Activated CD4-positive, CD25-positive, alpha-beta regulatory T cell treated with anti-CD3 and anti-CD28 coated beads, Interleukin-2, amount 50 U/mL, for 16 hours (primary cell): ENCODE measurements at regions not wholly inside any gene's neighbourhood (a gene's known extent, or its start where the extent isn't known, plus 50 kb on each side); places are given as distances from the start of the nearest gene placed in this dataset.
"Not testable (repeated sequence)": the region's sequence is repeated elsewhere in the genome, so short reads cannot be mapped to it uniquely, and the experiment has no call there.

ENCODE experiments used
- DNase-seq: peaks from one replicate; pipeline ENCODE4 v3.0.0-alpha.2; 2020; ENCODE audit warnings: low read depth, low spot score

DNA sequence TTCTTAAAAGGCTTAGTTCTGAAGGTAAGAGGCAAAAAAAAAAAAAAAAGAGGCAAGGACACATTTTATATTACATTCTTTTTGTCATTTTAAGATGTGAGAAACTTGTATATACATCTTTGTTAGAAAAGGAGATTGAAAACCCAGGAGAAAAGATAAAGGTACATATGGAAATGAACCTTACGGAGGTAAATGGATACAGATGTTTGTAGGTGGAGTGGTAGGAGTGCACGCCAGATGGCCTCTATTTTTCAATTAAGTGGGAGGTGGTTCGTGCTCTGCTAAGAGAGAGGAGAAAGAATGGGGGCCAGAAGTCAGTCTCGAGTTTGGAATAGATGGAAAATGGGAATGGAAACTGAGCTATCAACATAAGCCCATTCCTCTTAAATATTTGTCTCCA lies 622.5 kb upstream of the GHITM start:
- no peak for DNase-seq

GRCh38 chr10:83517456-83517855 lies 621.9 kb upstream of the GHITM start:
- DNase-seq: no peak

DNA sequence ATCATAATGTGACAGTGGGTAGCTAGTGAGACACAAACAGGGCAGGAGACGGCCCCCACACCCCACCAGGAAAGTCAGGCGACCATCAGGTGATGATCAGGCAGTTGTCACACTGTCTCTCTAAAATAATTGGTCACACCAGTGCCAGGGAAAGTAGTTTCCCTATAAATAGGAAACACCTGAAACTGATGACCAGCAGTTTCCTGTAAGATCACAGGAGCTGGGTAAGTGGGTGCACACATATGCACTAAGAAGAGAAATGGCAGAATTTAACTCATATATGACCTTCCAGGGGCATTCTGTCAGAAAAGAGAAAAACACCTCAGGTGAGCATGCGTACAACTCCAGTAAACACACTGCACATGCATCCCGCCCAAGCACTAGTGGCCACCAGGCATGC lies 620.5 kb upstream of the GHITM start:
- no peak for DNase-seq

DNA sequence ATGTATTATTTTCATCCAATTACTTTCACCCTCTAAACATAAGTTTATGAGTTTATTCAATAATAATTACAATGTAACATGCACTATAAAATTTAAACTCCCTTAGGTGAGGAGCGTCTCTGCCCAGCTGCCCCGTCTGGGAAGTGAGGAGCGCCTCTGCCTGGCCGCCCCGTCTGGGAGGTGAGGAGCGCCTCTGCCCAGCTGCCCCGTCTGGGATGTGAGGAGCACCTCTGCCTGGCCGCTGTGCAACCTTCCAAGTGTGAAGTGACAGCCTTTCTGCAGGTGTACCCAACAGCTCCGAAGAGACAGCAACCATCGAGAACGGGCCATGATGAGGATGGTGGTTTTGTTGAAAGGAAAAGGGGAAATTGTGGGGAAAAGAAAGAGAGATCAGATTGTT lies 618.9 kb upstream of the GHITM start:
- not testable (repeated sequence) for DNase-seq

DNA sequence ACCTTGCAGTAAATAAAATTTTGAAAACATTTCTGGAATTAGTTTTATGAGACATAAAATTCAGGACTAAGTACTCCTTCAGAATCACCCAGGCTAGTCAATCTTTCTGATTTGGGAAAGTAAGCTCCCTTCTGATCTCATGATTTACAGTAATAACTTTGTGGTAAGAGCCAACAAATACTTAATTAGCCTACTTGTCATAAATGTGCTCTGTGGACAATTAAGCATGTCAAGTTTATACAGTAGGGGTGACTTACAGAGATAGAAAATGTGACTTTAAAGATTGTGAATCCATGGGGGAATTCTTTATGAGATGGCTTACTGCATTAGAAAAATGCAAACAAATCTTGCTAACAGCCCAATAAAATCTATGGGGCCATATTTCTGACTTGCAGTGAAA lies 616.9 kb upstream of the GHITM start:
- no peak for DNase-seq

DNA sequence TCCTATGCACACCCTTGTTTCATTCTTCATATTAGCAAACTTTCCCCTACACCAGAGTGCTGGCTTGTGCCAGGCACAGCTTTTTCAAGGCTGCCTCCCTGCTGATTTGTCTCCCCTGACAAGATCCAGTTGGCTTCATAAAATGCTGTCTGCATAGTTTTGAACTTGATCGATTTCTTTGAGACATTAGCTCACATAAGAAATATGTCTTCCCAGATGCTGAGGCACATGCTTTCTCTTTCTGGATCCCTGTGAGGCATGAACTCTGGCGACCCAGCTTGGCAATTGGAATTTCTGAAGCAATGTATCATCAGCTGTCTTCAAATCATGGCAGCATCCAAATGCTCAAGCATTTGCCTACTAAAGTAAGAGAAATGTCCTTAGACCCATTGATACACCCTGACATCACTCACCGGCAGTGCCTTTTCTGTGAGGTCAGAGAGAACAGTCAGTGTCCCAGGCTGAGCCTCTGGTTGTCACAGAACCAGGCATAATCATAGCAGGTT lies 616.4 kb upstream of the GHITM start:
- no peak for DNase-seq

GRCh38 chr10:83527934-83528333 lies 611.4 kb upstream of the GHITM start:
- DNase-seq: no peak

DNA sequence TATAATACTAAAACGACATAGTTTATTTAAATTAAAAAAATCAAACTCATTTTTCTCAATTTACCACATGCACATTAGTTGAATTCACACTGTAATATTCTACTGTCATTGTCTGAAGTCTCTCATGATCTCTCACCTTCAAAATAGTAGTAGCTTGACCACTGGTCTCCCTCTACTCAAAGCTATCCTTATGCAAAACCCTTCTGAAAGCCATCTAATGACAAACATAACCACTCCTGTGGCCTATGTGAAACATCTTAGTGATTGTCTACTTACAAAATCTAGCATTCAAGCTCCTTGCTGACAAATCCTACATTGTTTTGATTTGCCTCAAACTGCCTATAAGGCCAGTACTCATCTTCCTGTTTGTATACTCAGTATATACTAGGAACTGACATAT lies 606.0 kb upstream of the GHITM start:
- no peak for DNase-seq

GRCh38 chr10:83536426-83536825 lies 602.9 kb upstream of the GHITM start:
- no peak for DNase-seq

GRCh38 chr10:83538047-83538446 lies 601.3 kb upstream of the GHITM start:
- no peak for DNase-seq

DNA sequence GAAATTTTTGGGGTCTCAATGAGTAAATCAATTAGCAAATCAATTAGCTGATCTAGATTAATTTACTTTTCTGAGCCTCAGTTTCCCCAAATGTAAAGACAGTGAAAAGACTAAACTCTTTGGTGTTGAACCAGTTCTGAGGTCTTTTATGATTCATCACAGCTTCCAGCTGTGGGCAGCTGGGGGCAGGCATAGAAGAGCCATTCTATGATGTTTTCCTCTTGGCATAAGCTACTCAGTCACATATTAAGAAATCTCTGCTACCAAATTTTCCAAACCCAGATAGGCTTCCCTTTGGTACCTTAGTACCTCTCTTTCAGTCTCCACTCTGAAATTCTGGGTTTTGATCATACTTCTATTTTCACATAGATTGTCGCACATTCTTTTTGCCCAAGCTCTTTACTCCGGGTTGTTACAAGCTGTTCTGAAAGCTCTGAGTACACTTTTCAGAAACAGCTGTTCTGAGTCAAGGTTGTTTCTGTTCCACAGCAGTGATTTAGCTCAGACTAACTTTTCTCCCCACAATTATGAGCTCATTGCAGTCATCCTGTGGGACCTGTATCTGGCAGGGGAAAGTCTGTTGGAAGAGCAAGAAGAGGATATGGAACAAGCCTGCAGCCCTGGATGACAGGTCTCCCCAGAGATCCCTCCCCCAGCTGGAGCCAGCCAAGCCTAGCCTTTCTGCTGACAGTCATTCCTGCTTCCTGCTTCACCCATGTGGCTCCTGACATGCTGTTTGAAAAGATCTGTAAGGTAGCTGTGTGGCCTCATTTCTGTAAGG lies 599.6 kb upstream of the GHITM start:
- no peak for DNase-seq

- DNase-seq: no peak
Measured at GRCh38 chr10:83541046-83541445, 598.3 kb upstream of the GHITM start.

DNA sequence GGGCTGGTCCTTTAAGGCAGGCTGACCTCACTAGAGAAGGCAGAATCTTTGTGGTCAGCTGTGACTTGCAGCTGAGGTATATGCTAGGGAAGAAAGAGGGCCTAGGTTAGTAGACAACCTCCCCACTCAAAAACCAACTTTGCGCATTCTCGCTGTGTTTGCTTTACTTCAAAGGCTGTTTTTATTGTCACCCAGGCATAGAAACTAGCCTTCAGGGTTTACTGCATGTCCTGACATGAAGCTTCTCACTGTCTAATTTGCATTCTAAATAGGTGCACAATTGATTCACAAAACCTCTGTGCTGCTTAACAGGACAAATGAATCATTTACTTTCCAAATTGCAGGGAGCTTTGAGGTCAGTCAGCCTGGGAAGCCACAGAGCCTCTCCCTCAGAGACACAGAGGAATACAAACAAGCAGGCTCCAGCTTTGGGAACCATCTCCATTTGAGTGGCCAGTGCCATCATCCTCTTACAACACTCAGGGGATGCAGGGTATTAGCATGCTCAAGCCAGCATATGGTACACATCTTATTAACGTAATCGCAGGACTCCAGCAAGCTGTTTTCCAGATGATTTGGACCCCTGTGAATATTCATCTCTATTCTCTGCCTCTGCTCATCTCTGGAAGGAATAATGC lies 596.4 kb upstream of the GHITM start:
- DNase-seq: no peak

- DNase-seq: no peak
Measured at GRCh38 chr10:83543691-83544462, 595.4 kb upstream of the GHITM start.

GRCh38 chr10:83545901-83546391 lies 593.4 kb upstream of the GHITM start:
- DNase-seq: no peak

DNA sequence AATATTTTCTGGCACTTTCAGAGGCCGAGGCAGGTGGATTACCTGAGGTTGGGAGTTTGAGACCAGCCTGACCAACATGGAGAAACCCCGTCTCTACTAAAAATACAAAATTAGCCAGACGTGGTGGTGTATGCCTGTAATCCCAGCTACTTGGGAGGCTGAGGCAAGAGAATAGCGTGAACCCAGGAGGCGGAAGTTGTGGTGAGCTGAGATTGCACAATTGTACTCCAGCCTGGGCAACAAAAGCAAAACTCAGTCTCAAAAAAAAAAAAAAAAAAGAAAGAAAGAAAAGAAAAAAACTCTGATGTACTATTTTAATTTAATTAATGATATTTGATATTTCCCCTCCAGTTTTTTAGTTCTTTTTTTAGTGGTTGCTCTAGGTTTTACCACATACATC lies 588.1 kb upstream of the GHITM start:
- not testable (repeated sequence) for DNase-seq

GRCh38 chr10:83553366-83553765 lies 585.9 kb upstream of the GHITM start:
- no peak for DNase-seq

GRCh38 chr10:83555264-83555663 lies 584.0 kb upstream of the GHITM start:
- DNase-seq: no peak

- no peak for DNase-seq
Measured at GRCh38 chr10:83562381-83562780, 576.9 kb upstream of the GHITM start.

DNA sequence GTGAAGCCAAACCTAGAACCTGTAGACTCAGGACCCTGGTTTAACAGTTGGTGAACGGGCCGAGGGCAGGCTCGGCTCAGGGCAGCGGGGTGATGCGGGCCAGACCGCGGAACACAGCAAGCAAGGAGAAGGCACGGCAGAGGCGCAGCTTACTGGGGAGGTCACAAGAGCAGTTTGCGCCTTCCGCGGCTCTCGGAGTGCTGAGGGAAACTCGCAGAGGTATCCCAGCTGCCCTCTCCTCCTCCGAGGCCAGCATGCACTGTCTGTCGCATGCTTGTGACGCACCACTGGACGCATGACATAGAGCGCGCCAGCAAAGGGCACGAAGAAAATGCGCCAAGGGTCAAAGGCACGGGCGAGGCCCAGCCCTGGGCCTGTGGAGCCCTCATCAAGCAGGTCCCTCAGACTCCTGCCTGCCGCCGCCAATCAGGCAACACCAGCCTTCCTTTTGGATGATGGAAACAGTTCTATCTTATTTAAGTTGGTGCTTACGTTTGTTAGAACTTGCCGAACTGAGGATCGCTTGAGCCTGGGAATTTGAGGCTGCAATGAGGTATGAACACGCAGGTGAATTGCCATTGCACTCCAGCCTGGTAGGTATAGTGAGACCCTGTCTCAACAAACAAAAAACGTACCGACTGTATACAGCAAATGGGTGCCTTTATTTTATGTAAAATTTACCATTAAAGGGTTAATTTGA lies 574.3 kb upstream of the GHITM start:
- DNase-seq: no peak

DNA sequence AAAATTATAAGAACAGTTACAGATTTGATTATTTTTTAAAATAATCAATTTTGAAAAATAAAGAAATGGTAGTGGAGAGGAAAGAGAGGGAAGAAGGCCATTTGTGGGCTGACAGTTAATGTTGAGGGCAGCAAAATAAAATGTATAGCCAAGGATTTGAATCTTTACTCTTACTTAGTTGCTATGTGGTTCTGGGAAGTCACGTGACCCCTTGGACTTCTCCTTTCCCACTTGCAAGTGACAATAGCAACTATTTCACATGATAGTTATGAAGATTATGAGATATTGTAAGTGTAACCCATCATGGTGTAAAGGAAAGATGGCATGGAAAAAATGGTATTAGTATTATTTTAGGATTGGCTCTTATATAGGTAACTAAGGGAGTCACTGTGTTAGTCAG lies 567.3 kb upstream of the GHITM start:
- DNase-seq: no peak

DNA sequence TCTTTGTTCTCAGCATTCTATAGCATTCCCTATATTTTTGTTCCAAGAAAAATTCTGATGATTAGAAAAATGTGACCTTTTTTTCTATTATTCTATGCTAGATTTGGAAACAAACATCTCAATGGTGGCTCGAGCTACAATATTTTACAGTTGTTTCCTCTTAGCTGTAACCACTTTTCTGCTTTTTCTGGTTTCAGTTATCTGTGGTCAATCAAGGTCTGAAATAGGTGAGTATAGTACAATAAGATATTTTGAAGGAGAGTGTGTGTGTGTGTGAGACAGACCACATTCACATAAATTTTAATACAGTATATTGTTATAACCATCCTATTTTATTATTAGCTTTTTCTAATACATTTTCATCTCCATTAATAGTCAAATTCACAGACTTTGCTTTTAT lies 564.5 kb upstream of the GHITM start:
- no peak for DNase-seq
